GM12891 (cell line): ENCODE measurements at regions not wholly inside any gene's neighbourhood (a gene's known extent, or its start where the extent isn't known, plus 50 kb on each side); places are given as distances from the start of the nearest gene placed in this dataset.

Experiments
- DNase-seq: peaks from one replicate; pipeline ENCODE4 v3.0.0; 2011; ENCODE audit warnings: low spot score; ENCODE audit not compliant: insufficient read length
- FAIRE-seq: peaks from 2 replicates; lab custom pipeline; 2011; peaks lifted over from hg19 to GRCh38; lab: Jason Lieb, UNC
- PAX5 ChIP-seq: IDR thresholded peaks from 2 replicates; pipeline ENCODE4 v1.6.1; 2011; ENCODE audit warnings: low read length, moderate library complexity, mild to moderate bottlenecking; ENCODE audit not compliant: insufficient read depth, severe bottlenecking
- POLR2A ChIP-seq: IDR thresholded peaks from 2 replicates; pipeline ENCODE4 v1.6.1; 2011; ENCODE audit warnings: low read depth, low read length, control low read depth
- POLR2AphosphoS5 ChIP-seq: IDR thresholded peaks from 2 replicates; pipeline ENCODE4 v1.6.1; 2011; ENCODE audit warnings: low read depth, low read length, control low read depth
- POU2F2 ChIP-seq: IDR thresholded peaks from 2 replicates; pipeline ENCODE4 v1.6.1; 2011; ENCODE audit warnings: low read depth, mild to moderate bottlenecking, control low read depth, low read length, moderate library complexity
- SPI1 ChIP-seq: IDR thresholded peaks from 2 replicates; pipeline ENCODE4 v1.6.1; 2011; ENCODE audit warnings: low read depth, low read length, control low read depth
- TAF1 ChIP-seq: IDR thresholded peaks from 2 replicates; pipeline ENCODE4 v1.6.1; 2011; ENCODE audit warnings: low read depth, low read length, control low read depth

DNA sequence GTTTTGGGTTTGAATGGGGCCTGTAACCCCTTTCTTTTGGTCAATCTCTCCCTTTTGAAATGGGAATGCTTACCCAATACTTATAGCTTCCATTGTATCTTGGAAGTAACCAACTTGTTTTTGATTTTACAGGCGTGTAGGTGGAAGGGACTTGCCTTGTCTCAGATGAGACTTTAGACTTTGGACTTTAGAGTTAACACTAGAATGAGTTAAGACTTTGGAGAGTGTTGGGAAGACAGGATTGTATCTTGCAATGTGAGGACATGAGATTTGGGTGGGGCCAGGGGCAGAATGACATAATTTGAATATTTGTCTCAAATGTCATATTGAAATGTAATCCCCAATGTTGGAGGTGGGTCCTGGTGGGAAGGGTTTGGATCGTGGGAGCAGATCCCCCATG, 1466.9 kb downstream of the LRRC4C start:
- no peak for TF ChIP-seq PAX5
- FAIRE-seq (no peak), DNase-seq (no peak)

DNA sequence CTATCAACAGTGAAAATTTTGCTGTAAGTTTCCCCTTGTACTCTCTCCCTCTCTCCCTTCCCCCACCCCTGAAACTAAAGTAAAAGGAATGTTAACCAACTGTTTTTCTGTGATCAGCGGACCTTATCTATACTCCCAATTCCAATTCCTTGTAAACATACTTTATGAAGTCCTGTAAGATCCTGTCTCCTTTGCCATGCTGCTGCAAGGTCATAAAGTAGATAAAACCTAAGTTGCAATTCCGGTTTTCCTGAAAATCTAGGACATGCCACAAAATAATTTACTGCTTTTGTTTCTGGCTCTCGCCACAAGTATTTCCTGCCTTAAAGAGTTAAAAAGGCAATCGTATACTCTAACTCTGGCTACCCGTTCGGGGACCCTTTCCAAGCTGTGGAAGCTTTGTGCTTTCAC, 1469.0 kb downstream of the LRRC4C start:
- TF ChIP-seq POLR2A = no peak
- TF ChIP-seq POU2F2 = no peak
- TF ChIP-seq PAX5 = no peak
- no peak for TF ChIP-seq POLR2AphosphoS5
- no peak for TF ChIP-seq SPI1
- no peak for TF ChIP-seq TAF1
- FAIRE-seq (no peak), DNase-seq (no peak)

DNA sequence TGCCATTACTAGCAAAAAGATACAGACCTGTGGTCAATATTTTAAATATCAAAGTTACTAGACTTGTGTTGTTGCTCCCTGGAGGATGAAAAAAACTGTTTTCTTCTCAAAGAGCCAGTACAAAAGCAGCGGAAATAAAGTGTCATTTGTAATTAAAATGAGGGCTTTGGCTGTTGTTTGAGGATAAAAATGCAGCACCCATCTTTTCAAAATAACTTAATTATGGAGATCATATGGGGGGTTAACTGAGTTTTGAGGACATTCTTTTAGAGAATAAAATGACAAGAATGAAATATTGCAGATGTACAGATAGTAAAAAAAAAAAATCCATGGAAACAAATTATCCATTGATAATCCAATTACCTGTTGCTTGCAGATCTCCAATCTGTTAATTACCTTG, 1484.4 kb downstream of the LRRC4C start:
- no peak for FAIRE-seq
- no peak for TF ChIP-seq POU2F2
- no peak for TF ChIP-seq POLR2A
- no peak for TF ChIP-seq TAF1
- TF ChIP-seq PAX5 = no peak
- TF ChIP-seq SPI1 = no peak
- TF ChIP-seq POLR2AphosphoS5 = no peak
- DNase-seq = no peak

DNA sequence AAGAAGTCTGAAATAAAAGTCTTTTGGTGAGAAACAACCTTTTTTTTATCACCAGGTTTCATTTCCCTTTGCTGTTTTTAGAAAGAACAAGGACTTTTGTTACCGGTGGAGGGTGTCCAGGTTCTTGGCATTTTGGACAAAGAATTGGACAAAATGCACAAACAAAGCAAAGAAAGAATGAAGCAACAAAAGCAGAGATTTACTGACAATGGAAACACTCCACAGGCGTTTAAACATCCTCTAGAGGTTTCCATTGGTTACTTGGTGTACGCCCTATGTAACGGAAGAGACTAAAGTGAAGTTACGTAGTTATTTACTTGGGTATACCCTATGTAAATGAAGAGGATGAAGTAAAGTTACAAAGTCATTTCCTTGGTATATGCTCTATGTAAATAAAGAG, 1487.0 kb downstream of the LRRC4C start:
- TF ChIP-seq POLR2A (no peak), POLR2AphosphoS5 (no peak), SPI1 (no peak), TAF1 (no peak), POU2F2 (no peak), PAX5 (no peak)
- FAIRE-seq = no peak

DNA sequence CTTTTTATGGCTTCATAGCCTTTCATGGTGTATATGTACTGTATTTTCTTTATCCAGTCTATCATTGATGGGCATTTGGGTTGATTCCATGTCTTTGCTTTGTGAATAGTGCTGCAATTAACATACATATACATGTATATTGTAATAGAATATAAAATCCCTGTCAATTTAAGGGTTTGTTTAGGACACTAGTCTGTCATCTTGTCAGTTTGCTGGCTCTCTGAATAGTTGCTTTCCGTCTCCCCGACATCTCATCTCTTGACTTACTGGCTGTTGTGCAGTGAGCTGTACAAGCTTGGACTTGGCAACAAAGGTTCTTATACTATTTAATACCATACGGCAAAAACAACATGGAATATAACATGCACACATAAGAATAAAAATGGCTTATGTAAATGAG, 1487.5 kb downstream of the LRRC4C start:
- DNase-seq (no peak), FAIRE-seq (no peak)
- TF ChIP-seq SPI1 = no peak
- TF ChIP-seq POLR2A = no peak
- no peak for TF ChIP-seq PAX5
- no peak for TF ChIP-seq TAF1
- TF ChIP-seq POLR2AphosphoS5 = no peak
- TF ChIP-seq POU2F2 = no peak

More for the DNA sequence above, 1487.0 kb downstream of the LRRC4C start:
- DNase-seq = no peak

DNA sequence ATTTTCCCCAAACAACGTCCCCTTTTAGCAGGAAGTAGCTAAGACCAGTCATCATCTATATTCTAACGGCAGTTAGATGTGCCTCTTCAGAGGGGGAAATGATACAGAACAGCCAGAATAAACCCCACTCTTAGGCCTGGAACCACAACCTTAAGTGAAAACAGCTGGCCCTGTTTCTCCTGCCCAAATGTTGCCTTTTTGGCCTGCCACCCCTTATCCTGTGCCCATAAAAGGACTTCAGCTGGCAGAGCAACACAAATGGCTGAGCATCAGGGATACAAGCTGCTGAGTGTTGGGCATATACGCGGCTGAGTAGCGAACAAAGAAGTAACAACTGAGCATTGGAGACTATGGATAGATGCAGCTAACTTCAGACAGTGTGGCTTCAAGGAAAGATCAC, 1491.4 kb downstream of the LRRC4C start:
- no peak for FAIRE-seq
- TF ChIP-seq POLR2AphosphoS5 (no peak), SPI1 (no peak), POLR2A (no peak), PAX5 (no peak), TAF1 (no peak), POU2F2 (no peak)
- no peak for DNase-seq

DNA sequence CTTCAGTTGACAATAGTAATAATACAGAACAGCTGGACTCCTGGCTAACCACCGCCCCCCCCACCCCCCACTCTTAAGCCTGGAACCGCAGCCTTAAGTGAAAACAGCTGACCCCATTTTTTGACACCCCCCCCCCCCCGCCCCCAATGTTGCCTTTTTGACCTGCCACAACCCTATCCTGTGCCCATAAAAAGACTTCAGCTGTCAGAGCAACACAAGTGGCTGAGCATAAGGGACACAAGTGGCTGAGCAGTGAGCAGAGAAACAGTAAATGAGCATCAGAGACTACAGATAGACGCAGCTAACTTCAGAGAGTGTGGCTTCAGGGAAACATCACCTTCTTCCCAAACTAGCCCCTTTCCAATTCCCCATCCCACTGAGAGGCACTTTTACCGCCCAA, 1493.8 kb downstream of the LRRC4C start:
- DNase-seq (no peak), FAIRE-seq (no peak)
- TF ChIP-seq TAF1 (no peak), POLR2A (no peak), POLR2AphosphoS5 (no peak), PAX5 (no peak), SPI1 (no peak), POU2F2 (no peak)

DNA sequence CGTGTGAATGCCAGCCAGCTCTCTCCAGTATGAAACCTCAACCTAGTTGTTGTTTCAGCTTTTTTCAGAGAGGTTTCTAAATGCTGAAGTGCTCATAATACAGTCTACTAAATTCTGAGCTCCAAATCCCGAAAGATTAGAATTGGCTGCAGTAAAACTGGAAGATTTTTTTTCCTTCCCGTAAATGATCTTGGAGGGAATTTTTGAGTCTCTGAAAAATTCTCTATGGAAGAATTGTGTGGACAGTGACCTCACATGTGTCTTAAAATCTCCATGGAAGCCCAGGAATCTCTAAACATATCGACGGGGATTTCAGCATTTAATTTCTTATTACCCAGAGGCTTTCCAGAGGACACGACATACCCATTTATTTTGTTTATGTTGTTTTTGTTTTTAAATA, 1499.2 kb downstream of the LRRC4C start:
- TF ChIP-seq PAX5 (no peak), TAF1 (no peak), SPI1 (no peak), POLR2AphosphoS5 (no peak), POLR2A (no peak), POU2F2 (no peak)
- FAIRE-seq = no peak

DNA sequence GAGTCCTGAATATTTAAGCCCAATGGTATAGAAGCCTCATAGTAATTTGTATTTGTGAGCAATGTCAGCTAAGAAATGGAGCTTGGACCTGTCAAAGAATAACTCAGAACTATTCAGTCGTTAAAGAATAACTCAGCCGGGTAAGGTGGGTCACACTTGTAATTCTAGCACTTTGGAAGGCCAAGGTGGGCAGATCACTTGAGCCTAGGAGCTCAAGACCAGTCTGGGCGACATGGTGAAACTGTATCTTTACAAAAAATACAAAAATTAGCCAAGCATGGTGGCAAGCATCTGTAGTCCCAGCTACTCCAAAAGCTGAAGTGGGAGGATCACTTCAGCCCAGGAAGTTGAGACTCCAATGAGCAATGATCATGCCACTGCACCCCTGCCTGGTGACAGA, 1526.5 kb downstream of the LRRC4C start:
- no peak for TF ChIP-seq POU2F2
- no peak for TF ChIP-seq POLR2A
- no peak for TF ChIP-seq TAF1
- no peak for TF ChIP-seq POLR2AphosphoS5
- no peak for TF ChIP-seq SPI1
- TF ChIP-seq PAX5 = no peak
- DNase-seq (no peak), FAIRE-seq (no peak)

More for the DNA sequence above, 1499.2 kb downstream of the LRRC4C start:
- no peak for DNase-seq

DNA sequence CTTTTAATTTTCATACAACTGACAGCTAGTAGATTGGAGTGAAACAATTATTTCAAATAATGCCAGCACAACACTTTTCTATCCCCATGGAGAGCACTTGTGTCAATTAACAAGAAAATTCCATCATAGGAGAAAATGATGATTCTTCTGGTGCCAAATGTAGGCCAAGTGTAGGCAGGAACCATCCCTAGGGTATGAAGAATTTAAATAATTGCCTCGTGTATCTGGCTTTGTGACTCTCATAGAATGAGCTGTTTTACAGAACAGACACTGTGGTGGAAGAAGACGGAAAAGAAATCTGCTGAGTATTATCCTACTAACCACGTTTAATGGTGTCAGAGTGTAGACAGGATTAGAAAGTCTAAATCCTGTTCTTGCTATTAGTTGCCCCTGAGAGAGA, 1542.2 kb downstream of the LRRC4C start:
- no peak for FAIRE-seq
- no peak for DNase-seq
- TF ChIP-seq POLR2AphosphoS5 (no peak), SPI1 (no peak), POLR2A (no peak), PAX5 (no peak), POU2F2 (no peak), TAF1 (no peak)

DNA sequence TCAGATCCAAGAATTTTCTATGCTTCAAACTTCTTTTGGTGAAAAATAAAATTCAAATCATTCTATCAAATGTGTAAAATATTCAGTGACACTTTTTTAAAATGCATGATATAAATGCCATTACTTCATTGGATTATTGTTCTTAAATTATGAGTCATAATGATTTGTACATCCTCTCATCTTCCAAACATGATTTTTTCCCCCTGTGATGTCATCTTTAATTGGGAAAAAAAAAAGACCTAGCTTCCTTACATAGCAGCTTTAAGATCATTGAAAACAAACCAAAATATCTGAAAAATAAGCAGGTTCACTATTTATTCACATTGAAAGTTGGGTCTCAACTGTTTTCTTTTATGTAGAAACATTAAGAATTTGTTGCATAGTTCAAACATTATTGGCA, 1549.4 kb downstream of the LRRC4C start:
- DNase-seq (no peak), FAIRE-seq (no peak)
- TF ChIP-seq POLR2AphosphoS5 (no peak), POU2F2 (no peak), SPI1 (no peak), TAF1 (no peak), PAX5 (no peak), POLR2A (no peak)
